NOMO-1 treated with DMSO at 0.1 percent for 48 hours (cell line): ENCODE measurements at regions not wholly inside any gene's neighbourhood (a gene's known extent, or its start where the extent isn't known, plus 50 kb on each side); places are given as distances from the start of the nearest gene placed in this dataset.
"Not testable (repeated sequence)": the region's sequence is repeated elsewhere in the genome, so short reads cannot be mapped to it uniquely, and the experiment has no call there.

Experiments used
- DNase-seq: peaks from one replicate; lab custom pipeline; 2025; ENCODE audit not compliant: unreplicated experiment; lab: John Stamatoyannopoulos, UW

GRCh38 chr13:58329746-58330145 lies 698.2 kb downstream of the PCDH17 start:
- no peak for DNase-seq

GRCh38 chr13:58340895-58341294 lies 709.4 kb downstream of the PCDH17 start:
- DNase-seq, result no peak

DNA sequence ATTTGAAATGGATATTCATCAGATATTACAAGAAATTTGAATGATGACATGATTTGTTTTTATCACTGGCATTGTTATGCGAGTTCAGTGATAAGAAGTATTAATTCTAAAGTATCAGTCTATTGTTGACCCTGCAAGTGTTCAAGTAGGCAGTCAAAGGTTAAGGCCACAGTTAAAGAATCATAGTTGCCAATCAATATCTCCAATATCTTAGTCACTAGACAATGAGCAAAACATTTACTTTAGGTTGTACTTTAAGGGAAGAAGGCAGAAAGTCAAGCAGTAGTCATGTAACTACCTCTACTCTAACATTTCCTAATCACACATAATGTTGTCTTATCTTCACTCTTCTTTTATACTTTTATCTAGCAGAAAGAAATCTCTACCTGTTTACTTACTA lies 709.8 kb downstream of the PCDH17 start:
- no peak for DNase-seq

GRCh38 chr13:58343076-58343475 lies 711.5 kb downstream of the PCDH17 start:
- no peak for DNase-seq

GRCh38 chr13:58352100-58352499 lies 720.6 kb downstream of the PCDH17 start:
- not testable (repeated sequence) for DNase-seq

DNA sequence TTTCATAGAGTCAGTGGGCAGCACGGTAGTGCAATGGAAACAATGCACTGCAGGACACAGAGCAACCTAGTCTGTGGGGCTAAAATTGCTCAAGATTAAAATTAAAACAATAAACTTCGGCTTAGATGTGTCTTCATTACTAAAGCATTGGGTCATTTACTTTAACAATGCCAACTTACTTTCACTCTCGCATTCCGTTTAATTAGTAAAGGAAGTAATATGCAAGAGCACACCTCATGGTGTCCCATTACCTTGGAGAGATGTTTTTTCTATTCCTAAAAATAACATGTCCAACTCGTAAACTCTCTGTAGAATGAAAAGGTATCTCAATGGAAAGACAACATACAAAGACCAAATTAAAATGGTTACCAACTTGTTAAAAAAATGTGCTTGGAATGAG lies 738.4 kb downstream of the PCDH17 start:
- no peak for DNase-seq

DNA sequence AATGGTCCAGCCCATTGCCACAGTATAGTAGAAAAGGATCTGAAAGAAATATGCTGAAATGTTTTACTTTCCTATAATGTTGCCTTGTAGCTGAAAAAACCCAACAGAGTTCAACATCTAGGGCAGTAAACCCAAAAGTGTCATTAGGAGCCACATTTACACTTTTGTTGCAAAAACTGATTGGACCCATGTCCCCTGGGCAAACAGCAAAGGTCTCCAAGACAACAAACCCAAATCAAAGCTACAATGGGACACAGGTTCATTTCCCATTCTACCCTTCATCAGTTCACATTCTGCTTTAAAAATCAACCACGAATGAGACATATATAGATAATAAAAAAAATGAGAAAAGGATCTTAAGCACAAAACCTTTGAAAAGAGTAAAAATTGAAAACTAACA lies 744.8 kb downstream of the PCDH17 start:
- DNase-seq, result no peak

GRCh38 chr13:58376775-58377174 lies 745.2 kb downstream of the PCDH17 start:
- peak; percentile 79 for DNase-seq

- DNase-seq, result no peak
These were observed 747.7 kb downstream of the PCDH17 start for GRCh38 chr13:58379221-58379620.

- DNase-seq, result not testable (repeated sequence)
These were observed 753.8 kb downstream of the PCDH17 start for GRCh38 chr13:58385336-58385735.

GRCh38 chr13:58397596-58398387 lies 766.2 kb downstream of the PCDH17 start:
- DNase-seq, result no peak

GRCh38 chr13:58399263-58399662 lies 767.7 kb downstream of the PCDH17 start:
- DNase-seq, result no peak

DNA sequence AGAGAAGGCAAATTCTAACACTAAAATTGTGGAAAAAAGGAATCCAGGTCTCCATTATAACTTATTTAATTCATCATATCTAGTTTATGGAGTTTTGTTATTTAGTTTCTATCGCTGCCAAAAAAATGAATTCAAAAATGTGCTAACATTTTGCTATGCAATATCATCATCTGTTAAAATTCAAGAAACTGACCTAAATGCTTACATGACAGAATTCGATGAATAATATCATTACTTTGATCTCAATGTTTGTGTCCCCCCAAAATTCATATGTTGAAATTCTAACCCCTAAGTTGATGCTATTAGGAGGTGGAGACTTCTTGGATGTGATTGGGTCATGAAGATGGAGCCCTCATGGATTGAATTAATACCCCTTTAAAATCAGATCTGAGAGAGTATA lies 775.0 kb downstream of the PCDH17 start:
- no peak for DNase-seq

GRCh38 chr13:58429917-58430316 lies 798.4 kb downstream of the PCDH17 start:
- DNase-seq, result no peak

GRCh38 chr13:58434943-58435342 lies 803.4 kb downstream of the PCDH17 start:
- DNase-seq, result no peak

- DNase-seq, result no peak
These were observed 805.9 kb downstream of the PCDH17 start for GRCh38 chr13:58437427-58437826.

DNA sequence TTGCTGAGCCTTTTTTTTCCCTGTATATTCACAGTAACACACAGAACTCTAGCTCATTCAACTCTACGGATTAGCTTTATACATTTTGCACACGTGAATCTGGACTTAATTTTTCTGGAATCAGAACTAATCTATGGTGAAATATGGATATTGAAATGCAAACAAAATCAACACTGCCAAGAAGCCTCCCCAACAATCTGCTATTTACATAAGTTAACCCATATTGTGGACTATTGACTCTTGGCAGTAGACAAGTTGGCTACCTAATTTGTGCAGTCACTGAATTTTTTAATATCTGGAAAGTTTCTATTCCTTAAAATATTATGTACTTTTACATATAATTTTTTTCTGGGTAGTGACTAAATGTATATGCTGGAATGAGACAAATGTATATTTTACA lies 815.4 kb downstream of the PCDH17 start:
- no peak for DNase-seq

GRCh38 chr13:58452123-58452623 lies 820.6 kb downstream of the PCDH17 start:
- DNase-seq, result no peak

GRCh38 chr13:58455094-58455493 lies 823.5 kb downstream of the PCDH17 start:
- DNase-seq, result no peak

- DNase-seq, result no peak
These were observed 829.7 kb downstream of the PCDH17 start for GRCh38 chr13:58461217-58461616.

GRCh38 chr13:58463841-58464240 lies 832.3 kb downstream of the PCDH17 start:
- DNase-seq, result no peak

GRCh38 chr13:58467176-58467575 lies 835.6 kb downstream of the PCDH17 start:
- no peak for DNase-seq

DNA sequence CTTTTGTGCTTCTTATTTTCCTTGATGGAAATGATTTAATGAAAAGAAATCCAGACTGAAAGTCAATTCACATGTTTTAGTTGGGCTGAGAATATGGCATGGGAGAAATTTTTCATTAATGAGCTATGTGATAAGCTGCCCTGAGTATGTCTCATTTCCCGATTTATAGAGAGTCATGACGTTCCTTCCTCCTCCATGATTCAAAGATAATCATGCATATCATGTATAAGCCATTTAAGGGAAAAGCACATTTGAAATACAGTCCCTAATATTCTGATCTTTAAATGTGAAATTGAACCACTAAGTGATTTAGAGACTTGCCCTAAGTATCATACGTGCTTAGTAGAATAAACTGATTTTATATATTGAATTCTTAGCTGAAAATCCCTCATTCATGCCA lies 840.9 kb downstream of the PCDH17 start:
- DNase-seq, result no peak
